ENCODE measurements at regions not wholly inside any gene's neighbourhood (a gene's known extent, or its start where the extent isn't known, plus 50 kb on each side); places are given as distances from the start of the nearest gene placed in this dataset.
"Not testable (repeated sequence)": the region's sequence is repeated elsewhere in the genome, so short reads cannot be mapped to it uniquely, and the experiment has no call there.

DNA sequence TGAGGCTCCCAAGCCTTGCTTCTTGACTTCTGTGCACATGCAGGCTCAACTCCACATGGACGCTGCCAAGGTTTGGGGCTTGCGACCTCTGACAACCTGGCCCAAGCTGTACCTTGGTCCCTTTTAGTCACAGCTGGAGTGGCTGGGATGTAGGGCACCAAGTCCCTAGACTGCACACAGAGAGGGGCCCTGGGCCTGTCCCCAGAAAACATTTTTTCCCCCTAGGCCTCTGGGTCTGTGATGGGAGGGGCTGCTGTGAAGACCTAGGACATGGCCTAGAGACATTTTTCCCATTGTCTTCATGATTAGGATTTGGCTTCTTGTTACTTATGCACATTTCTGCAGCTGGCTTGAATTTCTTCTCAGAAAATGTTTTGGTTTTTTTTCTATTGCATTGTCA is 430.1 kb upstream of the ZNG1F start:
- TF ChIP-seq, protein P1, sequence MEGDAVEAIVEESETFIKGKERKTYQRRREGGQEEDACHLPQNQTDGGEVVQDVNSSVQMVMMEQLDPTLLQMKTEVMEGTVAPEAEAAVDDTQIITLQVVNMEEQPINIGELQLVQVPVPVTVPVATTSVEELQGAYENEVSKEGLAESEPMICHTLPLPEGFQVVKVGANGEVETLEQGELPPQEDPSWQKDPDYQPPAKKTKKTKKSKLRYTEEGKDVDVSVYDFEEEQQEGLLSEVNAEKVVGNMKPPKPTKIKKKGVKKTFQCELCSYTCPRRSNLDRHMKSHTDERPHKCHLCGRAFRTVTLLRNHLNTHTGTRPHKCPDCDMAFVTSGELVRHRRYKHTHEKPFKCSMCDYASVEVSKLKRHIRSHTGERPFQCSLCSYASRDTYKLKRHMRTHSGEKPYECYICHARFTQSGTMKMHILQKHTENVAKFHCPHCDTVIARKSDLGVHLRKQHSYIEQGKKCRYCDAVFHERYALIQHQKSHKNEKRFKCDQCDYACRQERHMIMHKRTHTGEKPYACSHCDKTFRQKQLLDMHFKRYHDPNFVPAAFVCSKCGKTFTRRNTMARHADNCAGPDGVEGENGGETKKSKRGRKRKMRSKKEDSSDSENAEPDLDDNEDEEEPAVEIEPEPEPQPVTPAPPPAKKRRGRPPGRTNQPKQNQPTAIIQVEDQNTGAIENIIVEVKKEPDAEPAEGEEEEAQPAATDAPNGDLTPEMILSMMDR (conservative IDR thresholded peaks at IDR 0.05; ENCODE audit: low read length): not testable (repeated sequence)
- not testable (repeated sequence) for TF ChIP-seq EZH2phosphoT487 (IDR thresholded peaks at IDR 0.05; ENCODE audit: borderline replicate concordance, low read depth, low read length)

Data from OCI-LY7 (cell line).